ENCODE measurements at regions not wholly inside any gene's neighbourhood (a gene's known extent, or its start where the extent isn't known, plus 50 kb on each side); places are given as distances from the start of the nearest gene placed in this dataset.

- no peak overlapping the region for H3K27ac ChIP-seq (ENCODE audit: low read length)
- no peak overlapping the region for H3K4me3 ChIP-seq (ENCODE audit: low read length)
- no peak for DNase-seq
- no peaks in the 10 kb centered on the region for H3K36me3 ChIP-seq (ENCODE audit: control insufficient read depth, insufficient read depth, low read length)
- H3K4me1 ChIP-seq (ENCODE audit: control insufficient read depth, insufficient read depth, low read length), result no peaks in the 10 kb centered on the region
- H3K9me3 ChIP-seq (replicated peaks; ENCODE audit: control insufficient read depth, low read depth, low read length), result no peaks in the 10 kb centered on the region
- 80% methylated on average over 1 of the region's 3 CpGs for WGBS (ENCODE audit: insufficient coverage)
- no peaks in the 10 kb centered on the region for H3K27me3 ChIP-seq (ENCODE audit: control insufficient read depth, insufficient read depth, low read length)
Observed at GRCh38 chr3:188026191-188026968, 127.6 kb upstream of the LPP start.

- Histone ChIP-seq H3K9me3 (replicated peaks; ENCODE audit: control insufficient read depth, low read depth, low read length) (no peaks in the 10 kb centered on the region), H3K4me3 (ENCODE audit: low read length) (no peak overlapping the region), H3K27ac (ENCODE audit: low read length) (no peak overlapping the region), H3K4me1 (ENCODE audit: control insufficient read depth, insufficient read depth, low read length) (no peaks in the 10 kb centered on the region), H3K27me3 (ENCODE audit: control insufficient read depth, insufficient read depth, low read length) (no peaks in the 10 kb centered on the region), H3K36me3 (ENCODE audit: control insufficient read depth, insufficient read depth, low read length) (no peaks in the 10 kb centered on the region)
- DNase-seq, result no peak
- WGBS (ENCODE audit: insufficient coverage), result no CpG with 5 or more reads among the region's 2 CpGs
Observed at GRCh38 chr3:188031121-188031520, 122.8 kb upstream of the LPP start.

GRCh38 chr3:188034989-188035388 lies 119.0 kb upstream of the LPP start:
- H3K4me1 ChIP-seq (ENCODE audit: control insufficient read depth, insufficient read depth, low read length), result no peaks in the 10 kb centered on the region
- no peak overlapping the region for H3K4me3 ChIP-seq (ENCODE audit: low read length)
- H3K27ac ChIP-seq (ENCODE audit: low read length), result no peak overlapping the region
- 86% methylated on average over 2 of the region's 3 CpGs for WGBS (ENCODE audit: insufficient coverage)
- no peaks in the 10 kb centered on the region for H3K9me3 ChIP-seq (replicated peaks; ENCODE audit: control insufficient read depth, low read depth, low read length)
- no peaks in the 10 kb centered on the region for H3K36me3 ChIP-seq (ENCODE audit: control insufficient read depth, insufficient read depth, low read length)
- H3K27me3 ChIP-seq (ENCODE audit: control insufficient read depth, insufficient read depth, low read length), result no peaks in the 10 kb centered on the region
- no peak for DNase-seq

GRCh38 chr3:188036375-188037194 lies 117.4 kb upstream of the LPP start:
- Histone ChIP-seq H3K4me3 (ENCODE audit: low read length) (no peak overlapping the region), H3K4me1 (ENCODE audit: control insufficient read depth, insufficient read depth, low read length) (no peaks in the 10 kb centered on the region), H3K9me3 (replicated peaks; ENCODE audit: control insufficient read depth, low read depth, low read length) (no peaks in the 10 kb centered on the region), H3K27me3 (ENCODE audit: control insufficient read depth, insufficient read depth, low read length) (no peaks in the 10 kb centered on the region), H3K27ac (ENCODE audit: low read length) (no peak overlapping the region), H3K36me3 (ENCODE audit: control insufficient read depth, insufficient read depth, low read length) (no peaks in the 10 kb centered on the region)
- WGBS (ENCODE audit: insufficient coverage), result no CpG with 5 or more reads among the region's 3 CpGs
- DNase-seq, result no peak

GRCh38 chr3:188037195-188037718 lies 116.7 kb upstream of the LPP start:
- Histone ChIP-seq H3K36me3 (ENCODE audit: control insufficient read depth, insufficient read depth, low read length) (no peaks in the 10 kb centered on the region), H3K27ac (ENCODE audit: low read length) (no peak overlapping the region), H3K27me3 (ENCODE audit: control insufficient read depth, insufficient read depth, low read length) (no peaks in the 10 kb centered on the region), H3K9me3 (replicated peaks; ENCODE audit: control insufficient read depth, low read depth, low read length) (no peaks in the 10 kb centered on the region), H3K4me1 (ENCODE audit: control insufficient read depth, insufficient read depth, low read length) (no peaks in the 10 kb centered on the region), H3K4me3 (ENCODE audit: low read length) (no peak overlapping the region)
- DNase-seq, result peak; percentile 52
- WGBS (ENCODE audit: insufficient coverage), result no CpG with 5 or more reads among the region's 5 CpGs

- Histone ChIP-seq H3K36me3 (ENCODE audit: control insufficient read depth, insufficient read depth, low read length) (no peaks in the 10 kb centered on the region), H3K27ac (ENCODE audit: low read length) (no peak overlapping the region), H3K4me1 (ENCODE audit: control insufficient read depth, insufficient read depth, low read length) (no peaks in the 10 kb centered on the region), H3K27me3 (ENCODE audit: control insufficient read depth, insufficient read depth, low read length) (no peaks in the 10 kb centered on the region), H3K4me3 (ENCODE audit: low read length) (no peak overlapping the region), H3K9me3 (replicated peaks; ENCODE audit: control insufficient read depth, low read depth, low read length) (no peaks in the 10 kb centered on the region)
- DNase-seq, result no peak
- 95% methylated on average over 2 of the region's 6 CpGs for WGBS (ENCODE audit: insufficient coverage)
Observed at GRCh38 chr3:188037965-188038581, 115.9 kb upstream of the LPP start.

GRCh38 chr3:188041193-188041592 lies 112.8 kb upstream of the LPP start:
- H3K9me3 ChIP-seq (replicated peaks; ENCODE audit: control insufficient read depth, low read depth, low read length), result no peaks in the 10 kb centered on the region
- H3K4me3 ChIP-seq (ENCODE audit: low read length), result no peak overlapping the region
- no peaks in the 10 kb centered on the region for H3K4me1 ChIP-seq (ENCODE audit: control insufficient read depth, insufficient read depth, low read length)
- WGBS (ENCODE audit: insufficient coverage), result no CpG with 5 or more reads among the region's 1 CpG
- no peak for DNase-seq
- H3K27ac ChIP-seq (ENCODE audit: low read length), result no peak overlapping the region
- no peaks in the 10 kb centered on the region for H3K36me3 ChIP-seq (ENCODE audit: control insufficient read depth, insufficient read depth, low read length)
- no peaks in the 10 kb centered on the region for H3K27me3 ChIP-seq (ENCODE audit: control insufficient read depth, insufficient read depth, low read length)

GRCh38 chr3:188041895-188042294 lies 112.1 kb upstream of the LPP start:
- no peak overlapping the region for H3K27ac ChIP-seq (ENCODE audit: low read length)
- H3K27me3 ChIP-seq (ENCODE audit: control insufficient read depth, insufficient read depth, low read length), result no peaks in the 10 kb centered on the region
- no peaks in the 10 kb centered on the region for H3K4me1 ChIP-seq (ENCODE audit: control insufficient read depth, insufficient read depth, low read length)
- H3K9me3 ChIP-seq (replicated peaks; ENCODE audit: control insufficient read depth, low read depth, low read length), result no peaks in the 10 kb centered on the region
- no peak for DNase-seq
- H3K36me3 ChIP-seq (ENCODE audit: control insufficient read depth, insufficient read depth, low read length), result no peaks in the 10 kb centered on the region
- H3K4me3 ChIP-seq (ENCODE audit: low read length), result no peak overlapping the region
- WGBS (ENCODE audit: insufficient coverage), result 89% methylated on average over 3 of the region's 5 CpGs

GRCh38 chr3:188042466-188042865 lies 111.5 kb upstream of the LPP start:
- 51% methylated on average over 3 of the region's 6 CpGs for WGBS (ENCODE audit: insufficient coverage)
- Histone ChIP-seq H3K4me1 (ENCODE audit: control insufficient read depth, insufficient read depth, low read length) (no peaks in the 10 kb centered on the region), H3K9me3 (replicated peaks; ENCODE audit: control insufficient read depth, low read depth, low read length) (no peaks in the 10 kb centered on the region), H3K27me3 (ENCODE audit: control insufficient read depth, insufficient read depth, low read length) (no peaks in the 10 kb centered on the region), H3K36me3 (ENCODE audit: control insufficient read depth, insufficient read depth, low read length) (no peaks in the 10 kb centered on the region), H3K27ac (ENCODE audit: low read length) (no peak overlapping the region), H3K4me3 (ENCODE audit: low read length) (no peak overlapping the region)
- no peak for DNase-seq

- H3K27ac ChIP-seq (ENCODE audit: low read length), result no peak overlapping the region
- WGBS (ENCODE audit: insufficient coverage), result 100% methylated on average over 1 of the region's 2 CpGs
- H3K4me3 ChIP-seq (ENCODE audit: low read length), result no peak overlapping the region
- H3K9me3 ChIP-seq (replicated peaks; ENCODE audit: control insufficient read depth, low read depth, low read length), result no peaks in the 10 kb centered on the region
- no peak for DNase-seq
- no peaks in the 10 kb centered on the region for H3K27me3 ChIP-seq (ENCODE audit: control insufficient read depth, insufficient read depth, low read length)
- no peaks in the 10 kb centered on the region for H3K4me1 ChIP-seq (ENCODE audit: control insufficient read depth, insufficient read depth, low read length)
- no peaks in the 10 kb centered on the region for H3K36me3 ChIP-seq (ENCODE audit: control insufficient read depth, insufficient read depth, low read length)
Observed at GRCh38 chr3:188043891-188044290, 110.1 kb upstream of the LPP start.

All from muscle of leg (tissue), 3 donors.